BE2C (cell line): ENCODE measurements at regions not wholly inside any gene's neighbourhood (a gene's known extent, or its start where the extent isn't known, plus 50 kb on each side); places are given as distances from the start of the nearest gene placed in this dataset.

Source experiments
- DNase-seq: peaks from one replicate; pipeline ENCODE4 v3.0.0-alpha.2; 2020
- H3K27me3 ChIP-seq: fragments of 250-450 bp; sonication (Bioruptor Pico); 2 replicates; pipeline ENCODE4 v1.5.1; 2020; ENCODE audit warnings: mild to moderate bottlenecking
- H3K36me3 ChIP-seq: fragments of 250-450 bp; sonication (Bioruptor Pico); 2 replicates; pipeline ENCODE4 v1.5.1; 2020; ENCODE audit warnings: mild to moderate bottlenecking
- H3K4me1 ChIP-seq: fragments of 250-450 bp; sonication (Bioruptor Pico); 2 replicates; pipeline ENCODE4 v1.5.1; 2020
- H3K4me3 ChIP-seq: 2 replicates; pipeline ENCODE4 v1.5.1; 2011; ENCODE audit warnings: low read depth, low read length
- H3K9me3 ChIP-seq: fragments of 250-450 bp; sonication (Bioruptor Pico); 2 replicates; pipeline ENCODE4 v1.5.1; 2020
- CTCF ChIP-seq: IDR thresholded peaks from 2 replicates; pipeline ENCODE4 v1.5.1; 2012; ENCODE audit warnings: mild to moderate bottlenecking, low read depth, low read length

GRCh38 chr11:119854521-119854920 is 125.5 kb upstream of the NECTIN1 start:
- no peaks in the 10 kb centered on the region for H3K9me3 ChIP-seq
- H3K27me3 ChIP-seq: no peaks in the 10 kb centered on the region
- peaks cover 20% of the 10 kb centered on the region for H3K4me1 ChIP-seq
- H3K4me3 ChIP-seq: no peak overlapping the region
- no peak for DNase-seq
- no peaks in the 10 kb centered on the region for H3K36me3 ChIP-seq
- TF ChIP-seq CTCF: no peak

GRCh38 chr11:119853581-119854360 is 124.8 kb upstream of the NECTIN1 start:
- Histone ChIP-seq H3K4me3 (no peak overlapping the region), H3K9me3 (no peaks in the 10 kb centered on the region), H3K36me3 (no peaks in the 10 kb centered on the region), H3K4me1 (peaks cover 20% of the 10 kb centered on the region), H3K27me3 (no peaks in the 10 kb centered on the region)
- DNase-seq: no peak
- TF ChIP-seq CTCF: no peak

- peak; percentile 47 for DNase-seq
- no peak for TF ChIP-seq CTCF
- H3K36me3 ChIP-seq: no peaks in the 10 kb centered on the region
- no peaks in the 10 kb centered on the region for H3K9me3 ChIP-seq
- H3K27me3 ChIP-seq: no peaks in the 10 kb centered on the region
- peaks cover 15% of the 10 kb centered on the region for H3K4me1 ChIP-seq
- H3K4me3 ChIP-seq: no peak overlapping the region
Measured at GRCh38 chr11:119852741-119853140, 123.7 kb upstream of the NECTIN1 start.

GRCh38 chr11:119850822-119851409 is 121.9 kb upstream of the NECTIN1 start:
- H3K4me3 ChIP-seq: no peak overlapping the region
- 0 out of 2 replicates have a peak, but pooled peaks cover 3% of the 10 kb centered on the region for H3K9me3 ChIP-seq
- H3K27me3 ChIP-seq: no peaks in the 10 kb centered on the region
- no peak for DNase-seq
- no peaks in the 10 kb centered on the region for H3K36me3 ChIP-seq
- TF ChIP-seq CTCF: no peak
- H3K4me1 ChIP-seq: peaks cover 1% of the 10 kb centered on the region

- H3K4me1 ChIP-seq: peaks cover 4% of the 10 kb centered on the region
- no peaks in the 10 kb centered on the region for H3K27me3 ChIP-seq
- H3K9me3 ChIP-seq: 0 out of 2 replicates have a peak, but pooled peaks cover 3% of the 10 kb centered on the region
- H3K4me3 ChIP-seq: no peak overlapping the region
- no peaks in the 10 kb centered on the region for H3K36me3 ChIP-seq
- TF ChIP-seq CTCF: no peak
- DNase-seq: no peak
Measured at GRCh38 chr11:119849872-119850271, 120.9 kb upstream of the NECTIN1 start.

GRCh38 chr11:119847853-119848252 is 118.9 kb upstream of the NECTIN1 start:
- no peak for TF ChIP-seq CTCF
- H3K4me1 ChIP-seq: peaks cover 15% of the 10 kb centered on the region
- no peak overlapping the region for H3K4me3 ChIP-seq
- H3K36me3 ChIP-seq: no peaks in the 10 kb centered on the region
- no peaks in the 10 kb centered on the region for H3K27me3 ChIP-seq
- DNase-seq: peak; percentile 61
- H3K9me3 ChIP-seq: 0 out of 2 replicates have a peak, but pooled peaks cover 3% of the 10 kb centered on the region
